Coronary artery (tissue), 2 donors: ENCODE measurements at regions not wholly inside any gene's neighbourhood (a gene's known extent, or its start where the extent isn't known, plus 50 kb on each side); places are given as distances from the start of the nearest gene placed in this dataset.

Source experiments
- DNase-seq: peaks from one replicate; pipeline ENCODE4 v3.0.0-alpha.2; 2017; ENCODE audit warnings: low spot score
- H3K27ac ChIP-seq, 2 donors: fragments of 200-600 bp; sonication (generic); one replicate each; pipeline ENCODE4 v1.5.1; 2016 to 2019
- H3K4me3 ChIP-seq: fragments of 200-600 bp; sonication (generic); 2 replicates; pipeline ENCODE4 v1.5.1; 2016; ENCODE audit warnings: mild to moderate bottlenecking, moderate library complexity
- TF ChIP-seq, protein P1 (sequence below): fragments of 200-600 bp; sonication (generic); IDR thresholded peaks from one replicate; pipeline ENCODE4 v1.5.1; 2019; ENCODE audit warnings: antibody characterized with exemption

DNA sequence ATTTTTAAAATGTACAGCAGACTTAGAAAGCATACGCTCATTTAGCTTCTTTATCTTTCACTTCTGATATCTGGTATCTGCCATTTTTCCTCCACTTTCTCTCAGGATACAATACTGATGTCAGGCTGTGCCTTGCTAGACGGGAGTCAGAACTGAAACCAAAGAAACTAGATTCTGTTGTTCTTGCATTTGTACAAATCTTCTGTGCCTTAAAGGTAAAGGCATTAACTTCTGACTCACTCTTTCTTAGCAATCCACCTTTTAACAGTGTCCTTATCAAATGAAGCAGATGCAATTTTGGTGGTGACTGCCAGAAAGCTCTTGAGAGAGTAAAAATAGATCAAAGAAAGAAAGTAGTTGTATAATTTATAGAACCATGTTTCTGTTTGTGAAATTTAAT, 370.4 kb downstream of the PCDH20 start:
- Histone ChIP-seq H3K4me3 (no peak overlapping the region), H3K27ac (no peak overlapping the region)
- DNase-seq, result no peak
- TF ChIP-seq, protein P1, sequence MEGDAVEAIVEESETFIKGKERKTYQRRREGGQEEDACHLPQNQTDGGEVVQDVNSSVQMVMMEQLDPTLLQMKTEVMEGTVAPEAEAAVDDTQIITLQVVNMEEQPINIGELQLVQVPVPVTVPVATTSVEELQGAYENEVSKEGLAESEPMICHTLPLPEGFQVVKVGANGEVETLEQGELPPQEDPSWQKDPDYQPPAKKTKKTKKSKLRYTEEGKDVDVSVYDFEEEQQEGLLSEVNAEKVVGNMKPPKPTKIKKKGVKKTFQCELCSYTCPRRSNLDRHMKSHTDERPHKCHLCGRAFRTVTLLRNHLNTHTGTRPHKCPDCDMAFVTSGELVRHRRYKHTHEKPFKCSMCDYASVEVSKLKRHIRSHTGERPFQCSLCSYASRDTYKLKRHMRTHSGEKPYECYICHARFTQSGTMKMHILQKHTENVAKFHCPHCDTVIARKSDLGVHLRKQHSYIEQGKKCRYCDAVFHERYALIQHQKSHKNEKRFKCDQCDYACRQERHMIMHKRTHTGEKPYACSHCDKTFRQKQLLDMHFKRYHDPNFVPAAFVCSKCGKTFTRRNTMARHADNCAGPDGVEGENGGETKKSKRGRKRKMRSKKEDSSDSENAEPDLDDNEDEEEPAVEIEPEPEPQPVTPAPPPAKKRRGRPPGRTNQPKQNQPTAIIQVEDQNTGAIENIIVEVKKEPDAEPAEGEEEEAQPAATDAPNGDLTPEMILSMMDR, result no peak

DNA sequence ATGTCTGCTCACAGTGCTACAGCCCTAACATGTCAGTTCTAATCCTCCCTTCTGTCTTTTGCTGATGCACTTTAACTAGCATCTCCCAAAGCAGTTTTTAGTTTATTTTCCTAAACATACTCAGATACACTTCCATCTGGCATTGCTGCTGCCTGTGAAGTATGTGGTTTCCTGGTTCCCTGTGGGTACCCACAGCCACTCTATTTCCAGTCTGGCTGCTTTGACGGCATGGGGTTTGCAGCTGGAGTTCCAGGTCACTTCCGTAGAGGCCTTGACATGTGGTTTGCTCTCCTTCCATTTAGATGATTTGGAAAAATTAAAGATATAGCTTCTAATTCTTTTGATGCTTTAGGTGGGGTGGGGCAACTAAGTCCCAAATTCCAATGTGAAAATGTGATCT, 375.5 kb downstream of the PCDH20 start:
- no peak for DNase-seq
- Histone ChIP-seq H3K4me3 (no peak overlapping the region), H3K27ac (no peak overlapping the region)
- TF ChIP-seq, protein P1, result no peak

- H3K27ac ChIP-seq, result no peak overlapping the region
- no peak overlapping the region for H3K4me3 ChIP-seq
- no peak for DNase-seq
- TF ChIP-seq, protein P1, result no peak
These were observed 376.3 kb downstream of the PCDH20 start for GRCh38 chr13:61039302-61039701.

DNA sequence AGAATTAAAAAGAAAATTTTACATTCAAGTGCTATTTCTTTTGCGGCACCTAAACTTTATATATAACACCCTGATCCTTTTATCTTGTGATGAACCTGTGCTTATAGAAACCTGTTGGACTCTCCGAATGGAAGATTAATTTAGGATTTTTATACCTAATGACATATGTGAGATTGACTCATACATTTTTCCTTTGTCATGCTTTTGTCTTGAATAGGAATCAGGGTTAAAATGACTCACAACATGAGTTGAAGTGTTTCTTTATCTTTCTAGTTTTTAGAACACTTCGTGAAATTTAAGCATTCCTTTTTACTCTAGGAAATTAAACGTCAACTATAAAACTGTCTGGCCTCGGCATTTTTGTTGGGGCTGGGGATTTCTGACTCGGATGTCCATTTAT, 378.9 kb downstream of the PCDH20 start:
- H3K27ac ChIP-seq, result no peak overlapping the region
- TF ChIP-seq, protein P1, result no peak
- no peak for DNase-seq
- no peak overlapping the region for H3K4me3 ChIP-seq

DNA sequence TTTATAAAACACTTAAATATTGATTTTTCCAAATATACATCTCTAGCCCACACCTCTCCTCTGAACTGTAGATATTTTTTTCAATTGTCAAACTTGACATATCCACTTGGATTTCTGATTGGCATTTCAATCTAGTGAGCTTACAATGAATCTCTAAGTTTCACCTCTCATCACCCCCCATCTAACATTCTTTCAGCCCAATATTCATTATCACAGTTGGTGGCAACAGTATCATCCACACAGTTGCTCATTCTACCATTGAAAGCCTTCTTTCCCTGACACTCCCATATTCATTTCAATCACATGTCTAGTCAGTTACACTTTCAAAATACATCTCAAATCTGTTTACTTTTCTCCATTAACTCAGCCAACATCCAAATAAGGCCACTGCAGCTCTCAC, 385.2 kb downstream of the PCDH20 start:
- TF ChIP-seq, protein P1, result no peak
- H3K4me3 ChIP-seq, result no peak overlapping the region
- no peak overlapping the region for H3K27ac ChIP-seq
- no peak for DNase-seq

- no peak overlapping the region for H3K4me3 ChIP-seq
- H3K27ac ChIP-seq, result no peak overlapping the region
- TF ChIP-seq, protein P1, result no peak
- DNase-seq, result no peak
These were observed 386.6 kb downstream of the PCDH20 start for GRCh38 chr13:61029064-61029463.

DNA sequence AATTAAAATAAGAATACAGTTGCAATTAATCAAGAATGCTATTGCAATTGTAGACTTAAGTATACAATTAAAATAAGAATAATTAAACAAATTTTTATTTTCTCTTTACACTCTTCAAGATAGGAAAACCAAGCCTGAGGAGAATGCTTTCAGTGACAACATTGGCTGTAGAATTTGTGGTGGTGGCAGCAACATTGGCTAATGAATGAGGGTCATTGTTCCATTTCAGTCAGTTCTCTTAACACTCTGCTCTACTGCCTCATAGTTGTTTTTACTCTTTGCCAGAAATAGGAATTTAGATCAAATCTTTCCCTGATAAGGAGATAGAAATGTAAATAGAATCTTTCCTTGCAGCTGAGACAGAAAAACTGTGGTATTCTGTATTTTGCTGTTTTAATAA, 391.6 kb downstream of the PCDH20 start:
- TF ChIP-seq, protein P1, result no peak
- no peak for DNase-seq
- Histone ChIP-seq H3K4me3 (no peak overlapping the region), H3K27ac (no peak overlapping the region)
